Thyroid gland (tissue), 4 donors: ENCODE measurements at regions not wholly inside any gene's neighbourhood (a gene's known extent, or its start where the extent isn't known, plus 50 kb on each side); places are given as distances from the start of the nearest gene placed in this dataset.
"Not testable (repeated sequence)": the region's sequence is repeated elsewhere in the genome, so short reads cannot be mapped to it uniquely, and the experiment has no call there.

Experiments used
- DNase-seq, 2 donors: peaks; one replicate each; pipeline ENCODE4 v3.0.0-alpha.2; 2019
- H3K27ac ChIP-seq, 3 donors: fragments of 200-600 bp; sonication (generic); 1 replicate in 2 of 3; 2 replicates in 1 of 3; pipeline ENCODE4 v1.5.1; 2016 to 2019; ENCODE audit warnings: mild to moderate bottlenecking in 1 of 3, moderate library complexity in 1 of 3
- H3K27me3 ChIP-seq: fragments of 200-600 bp; sonication (generic); one replicate; pipeline ENCODE4 v1.5.1; 2019
- H3K36me3 ChIP-seq, 2 donors: fragments of 200-600 bp; sonication (generic); one replicate each; pipeline ENCODE4 v1.5.1; 2016 to 2019
- H3K4me1 ChIP-seq, 2 donors: fragments of 200-600 bp; sonication (generic); one replicate each; pipeline ENCODE4 v1.5.1; 2017 to 2019
- H3K4me3 ChIP-seq, 3 donors: fragments of 200-600 bp; sonication (generic); replicated peaks in 1 of 3; 1 replicate in 2 of 3; 2 replicates in 1 of 3; pipeline ENCODE4 v1.5.1; 2016; ENCODE audit warnings: mild to moderate bottlenecking in 1 of 3
- H3K9me3 ChIP-seq: fragments of 200-600 bp; sonication (generic); one replicate; pipeline ENCODE4 v1.5.1; 2017
- POLR2A ChIP-seq, 2 donors: fragments of 450-650 bp; IDR thresholded peaks; one replicate each; pipeline ENCODE4 v1.6.1; 2017; ENCODE audit warnings: antibody characterized with exemption in 2 of 2, mild to moderate bottlenecking in 2 of 2, moderate library complexity in 1 of 2
- WGBS, 2 donors: methylation state at CpG; one replicate each; pipeline ENCODE4 v1.1.5; 2017; 5-methylcytosine and 5-hydroxymethylcytosine counted together
- intact Hi-C: fragments of 100-400 bp; cut with DNase I; formaldehyde crosslinking; loops from one replicate; pipeline ENCODE4 v1.15.1; 2023
- TF ChIP-seq, protein P1 (sequence below), 6 experiments: fragments of 200-600 bp in 3 of 6; fragments of 450-650 bp in 3 of 6; sonication (generic) in 3 of 6; IDR thresholded peaks; one replicate each; pipeline ENCODE4 v1.5.1; 2016 to 2019; ENCODE audit warnings: antibody characterized with exemption in 6 of 6, mild to moderate bottlenecking in 2 of 6, inconsistent platforms in 1 of 6, moderate library complexity in 1 of 6

- Histone ChIP-seq H3K4me1 (no peaks in the 10 kb centered on the region), H3K9me3 (no peaks in the 10 kb centered on the region), H3K4me3 (no peak overlapping the region), H3K27me3 (no peaks in the 10 kb centered on the region), H3K36me3 (no peaks in the 10 kb centered on the region), H3K27ac (no peak overlapping the region)
- 79 to 81% methylated on average over 1 of the region's 1 CpG for WGBS, 2 donors
- no peak for DNase-seq
- TF ChIP-seq POLR2A (IDR thresholded peaks at IDR 0.05): no peak
- TF ChIP-seq, protein P1, sequence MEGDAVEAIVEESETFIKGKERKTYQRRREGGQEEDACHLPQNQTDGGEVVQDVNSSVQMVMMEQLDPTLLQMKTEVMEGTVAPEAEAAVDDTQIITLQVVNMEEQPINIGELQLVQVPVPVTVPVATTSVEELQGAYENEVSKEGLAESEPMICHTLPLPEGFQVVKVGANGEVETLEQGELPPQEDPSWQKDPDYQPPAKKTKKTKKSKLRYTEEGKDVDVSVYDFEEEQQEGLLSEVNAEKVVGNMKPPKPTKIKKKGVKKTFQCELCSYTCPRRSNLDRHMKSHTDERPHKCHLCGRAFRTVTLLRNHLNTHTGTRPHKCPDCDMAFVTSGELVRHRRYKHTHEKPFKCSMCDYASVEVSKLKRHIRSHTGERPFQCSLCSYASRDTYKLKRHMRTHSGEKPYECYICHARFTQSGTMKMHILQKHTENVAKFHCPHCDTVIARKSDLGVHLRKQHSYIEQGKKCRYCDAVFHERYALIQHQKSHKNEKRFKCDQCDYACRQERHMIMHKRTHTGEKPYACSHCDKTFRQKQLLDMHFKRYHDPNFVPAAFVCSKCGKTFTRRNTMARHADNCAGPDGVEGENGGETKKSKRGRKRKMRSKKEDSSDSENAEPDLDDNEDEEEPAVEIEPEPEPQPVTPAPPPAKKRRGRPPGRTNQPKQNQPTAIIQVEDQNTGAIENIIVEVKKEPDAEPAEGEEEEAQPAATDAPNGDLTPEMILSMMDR (IDR thresholded peaks at IDR 0.05): no peak
- intact Hi-C loops: no loop called here
Observed at GRCh38 chr11:43145653-43146052, 166.1 kb upstream of the API5 start.

DNA sequence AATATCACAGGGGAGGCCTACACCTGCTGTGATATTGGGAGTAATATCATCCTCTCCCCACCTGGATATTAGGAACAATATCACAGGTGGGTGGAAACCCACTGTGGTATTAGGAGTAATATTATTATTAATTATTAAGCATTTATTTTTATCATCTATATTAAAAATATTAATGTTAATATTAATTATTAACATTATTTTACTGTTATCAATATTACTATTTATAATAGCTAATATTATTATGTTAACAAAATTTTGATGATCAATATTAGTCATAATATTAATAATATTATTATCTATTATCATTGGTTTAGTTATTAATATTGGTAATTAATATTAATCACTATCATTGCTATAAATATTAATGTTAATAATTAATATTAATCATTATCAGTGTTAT, 161.1 kb upstream of the API5 start:
- H3K4me1 ChIP-seq: no peaks in the 10 kb centered on the region
- intact Hi-C loops: no loop called here
- H3K4me3 ChIP-seq: no peak overlapping the region
- no peaks in the 10 kb centered on the region for H3K36me3 ChIP-seq
- no peak overlapping the region for H3K27ac ChIP-seq
- no peak for TF ChIP-seq POLR2A (IDR thresholded peaks at IDR 0.05)
- TF ChIP-seq, protein P1 (IDR thresholded peaks at IDR 0.05): no peak
- DNase-seq: no peak
- no peaks in the 10 kb centered on the region for H3K27me3 ChIP-seq
- no peaks in the 10 kb centered on the region for H3K9me3 ChIP-seq

DNA sequence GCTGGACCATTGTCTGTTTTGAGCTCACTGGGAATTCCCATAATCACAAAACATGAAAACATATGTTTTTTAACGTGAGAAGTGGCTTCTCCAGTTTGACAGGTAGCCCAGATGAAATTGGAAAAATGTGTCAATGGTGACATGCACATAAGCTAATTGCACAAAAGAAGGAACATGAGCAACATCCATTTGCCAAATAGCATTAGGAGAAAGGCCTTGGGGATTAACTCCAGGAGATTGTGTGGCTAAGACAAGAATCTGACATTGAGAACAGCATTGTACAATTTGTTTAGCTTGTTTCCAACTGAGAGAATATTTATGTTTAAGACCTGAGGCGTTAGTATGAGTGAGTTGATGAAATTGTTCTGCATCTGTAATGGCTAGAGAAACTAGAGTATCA, 147.0 kb upstream of the API5 start:
- WGBS, 2 donors: 44 to 55% methylated on average over 2 of the region's 2 CpGs
- Histone ChIP-seq H3K4me1 (no peaks in the 10 kb centered on the region), H3K27me3 (no peaks in the 10 kb centered on the region), H3K4me3 (no peak overlapping the region), H3K36me3 (no peaks in the 10 kb centered on the region), H3K27ac (no peak overlapping the region), H3K9me3 (no peaks in the 10 kb centered on the region)
- DNase-seq: no peak
- intact Hi-C loops: no loop called here
- TF ChIP-seq, protein P1 (IDR thresholded peaks at IDR 0.05): no peak
- TF ChIP-seq POLR2A (IDR thresholded peaks at IDR 0.05): no peak

DNA sequence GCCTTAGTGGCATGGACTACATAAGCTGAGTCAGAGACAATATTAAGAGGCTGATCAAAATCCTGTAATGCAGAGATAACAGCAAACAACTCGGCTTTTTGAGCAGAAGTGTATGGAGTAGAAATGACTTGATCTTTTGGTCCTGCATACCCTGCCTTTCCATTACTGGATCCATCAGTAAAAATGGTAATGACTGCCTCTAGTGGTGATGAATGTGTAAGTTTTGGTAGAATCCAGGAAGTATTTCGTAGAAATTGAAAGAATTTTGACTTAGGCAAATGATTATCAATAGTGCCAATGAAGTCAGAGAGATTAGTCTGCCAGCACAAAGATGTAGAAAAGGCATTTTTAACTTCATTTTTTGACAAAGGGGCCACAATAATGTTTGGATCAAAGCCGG, 146.4 kb upstream of the API5 start:
- H3K4me1 ChIP-seq, H3K27ac ChIP-seq, H3K4me3 ChIP-seq, H3K9me3 ChIP-seq, H3K27me3 ChIP-seq, DNase-seq, H3K36me3 ChIP-seq, intact Hi-C loops: not testable (repeated sequence)
- WGBS, 2 donors: 74 to 76% methylated on average over 3 of the region's 3 CpGs

- H3K4me1 ChIP-seq, H3K36me3 ChIP-seq, DNase-seq, H3K9me3 ChIP-seq, H3K27ac ChIP-seq, H3K4me3 ChIP-seq, intact Hi-C loops, H3K27me3 ChIP-seq: not testable (repeated sequence)
- WGBS, 2 donors: 78 to 80% methylated on average over 2 of the region's 2 CpGs
Observed at GRCh38 chr11:43168241-43168640, 143.6 kb upstream of the API5 start.

GRCh38 chr11:43172477-43172876, 139.3 kb upstream of the API5 start:
- TF ChIP-seq, protein P1 (IDR thresholded peaks at IDR 0.05): no peak
- TF ChIP-seq POLR2A (IDR thresholded peaks at IDR 0.05): no peak
- Histone ChIP-seq H3K4me1 (no peaks in the 10 kb centered on the region), H3K36me3 (no peaks in the 10 kb centered on the region), H3K4me3 (no peak overlapping the region), H3K27me3 (no peaks in the 10 kb centered on the region), H3K9me3 (no peaks in the 10 kb centered on the region), H3K27ac (no peak overlapping the region)
- DNase-seq: no peak
- intact Hi-C loops: no loop called here
- WGBS, 2 donors: 80 to 91% methylated on average over 2 of the region's 2 CpGs
